Lower leg skin (tissue), 3 donors: ENCODE measurements at regions not wholly inside any gene's neighbourhood (a gene's known extent, or its start where the extent isn't known, plus 50 kb on each side); places are given as distances from the start of the nearest gene placed in this dataset.

Experiments used
- CTCF ChIP-seq, 3 donors: fragments of 450-650 bp; IDR thresholded peaks; one replicate each; pipeline ENCODE4 v1.5.1; 2016; ENCODE audit warnings: antibody characterized with exemption in 3 of 3, mild to moderate bottlenecking in 3 of 3, moderate library complexity in 2 of 3
- POLR2A ChIP-seq, 2 donors: fragments of 450-650 bp; IDR thresholded peaks; one replicate each; pipeline ENCODE4 v1.6.1; 2016 to 2017; ENCODE audit warnings: antibody characterized with exemption in 2 of 2, mild to moderate bottlenecking in 1 of 2, moderate library complexity in 1 of 2

GRCh38 chr16:64202571-64202970, 919.3 kb downstream of the CDH11 start:
- no peak for TF ChIP-seq CTCF (IDR thresholded peaks at IDR 0.05)
- TF ChIP-seq POLR2A (IDR thresholded peaks at IDR 0.05), result no peak
